ENCODE measurements at regions not wholly inside any gene's neighbourhood (a gene's known extent, or its start where the extent isn't known, plus 50 kb on each side); places are given as distances from the start of the nearest gene placed in this dataset.

- TF ChIP-seq POLR2AphosphoS5 (IDR thresholded peaks at IDR 0.05) (no peak), POLR2A (IDR thresholded peaks at IDR 0.05; ENCODE audit: low read depth) (no peak), EP300 (IDR thresholded peaks at IDR 0.05) (no peak)
- TF ChIP-seq, protein P1, sequence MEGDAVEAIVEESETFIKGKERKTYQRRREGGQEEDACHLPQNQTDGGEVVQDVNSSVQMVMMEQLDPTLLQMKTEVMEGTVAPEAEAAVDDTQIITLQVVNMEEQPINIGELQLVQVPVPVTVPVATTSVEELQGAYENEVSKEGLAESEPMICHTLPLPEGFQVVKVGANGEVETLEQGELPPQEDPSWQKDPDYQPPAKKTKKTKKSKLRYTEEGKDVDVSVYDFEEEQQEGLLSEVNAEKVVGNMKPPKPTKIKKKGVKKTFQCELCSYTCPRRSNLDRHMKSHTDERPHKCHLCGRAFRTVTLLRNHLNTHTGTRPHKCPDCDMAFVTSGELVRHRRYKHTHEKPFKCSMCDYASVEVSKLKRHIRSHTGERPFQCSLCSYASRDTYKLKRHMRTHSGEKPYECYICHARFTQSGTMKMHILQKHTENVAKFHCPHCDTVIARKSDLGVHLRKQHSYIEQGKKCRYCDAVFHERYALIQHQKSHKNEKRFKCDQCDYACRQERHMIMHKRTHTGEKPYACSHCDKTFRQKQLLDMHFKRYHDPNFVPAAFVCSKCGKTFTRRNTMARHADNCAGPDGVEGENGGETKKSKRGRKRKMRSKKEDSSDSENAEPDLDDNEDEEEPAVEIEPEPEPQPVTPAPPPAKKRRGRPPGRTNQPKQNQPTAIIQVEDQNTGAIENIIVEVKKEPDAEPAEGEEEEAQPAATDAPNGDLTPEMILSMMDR (IDR thresholded peaks at IDR 0.05) = no peak
These were observed 149.0 kb upstream of the EYA4 start for GRCh38 chr6:133092199-133092598.

Measured in esophagus muscularis mucosa (tissue), 4 donors.